WTC11 (cell line): ENCODE measurements at regions not wholly inside any gene's neighbourhood (a gene's known extent, or its start where the extent isn't known, plus 50 kb on each side); places are given as distances from the start of the nearest gene placed in this dataset.

Source experiments
- CREB1 ChIP-seq: sonication (generic); formaldehyde crosslinking; IDR thresholded peaks from 2 replicates; pipeline ENCODE4 v1.8.0; 2023; ENCODE audit warnings: mild to moderate bottlenecking, missing genetic modification reagents
- IRF2 ChIP-seq: sonication (generic); formaldehyde crosslinking; IDR thresholded peaks from 2 replicates; pipeline ENCODE4 v1.8.0; 2022; ENCODE audit warnings: low read depth, missing genetic modification reagents, borderline replicate concordance
- SMAD3 ChIP-seq: sonication (generic); formaldehyde crosslinking; IDR thresholded peaks from 2 replicates; pipeline ENCODE4 v1.8.0; 2022; ENCODE audit warnings: missing genetic modification reagents, mild to moderate bottlenecking, borderline replicate concordance
- TCF7 ChIP-seq: sonication (generic); formaldehyde crosslinking; IDR thresholded peaks from 2 replicates; pipeline ENCODE4 v1.8.0; 2022; ENCODE audit warnings: mild to moderate bottlenecking, low read depth, missing genetic modification reagents, moderate library complexity
- ZNF396 ChIP-seq: fragments of 250-450 bp; sonication (Bioruptor Pico); IDR thresholded peaks from 2 replicates; pipeline ENCODE4 v1.8.0; 2021; ENCODE audit warnings: mild to moderate bottlenecking, moderate library complexity, borderline replicate concordance
- TF ChIP-seq, protein P1 (sequence below): fragments of 200-600 bp; IDR thresholded peaks from 2 replicates; pipeline ENCODE4 v1.8.0; 2022; ENCODE audit warnings: antibody characterized with exemption
- TF ChIP-seq, protein P2 (sequence below): sonication (generic); formaldehyde crosslinking; IDR thresholded peaks from 2 replicates; pipeline ENCODE4 v1.8.0; 2022; ENCODE audit warnings: mild to moderate bottlenecking, missing genetic modification reagents

DNA sequence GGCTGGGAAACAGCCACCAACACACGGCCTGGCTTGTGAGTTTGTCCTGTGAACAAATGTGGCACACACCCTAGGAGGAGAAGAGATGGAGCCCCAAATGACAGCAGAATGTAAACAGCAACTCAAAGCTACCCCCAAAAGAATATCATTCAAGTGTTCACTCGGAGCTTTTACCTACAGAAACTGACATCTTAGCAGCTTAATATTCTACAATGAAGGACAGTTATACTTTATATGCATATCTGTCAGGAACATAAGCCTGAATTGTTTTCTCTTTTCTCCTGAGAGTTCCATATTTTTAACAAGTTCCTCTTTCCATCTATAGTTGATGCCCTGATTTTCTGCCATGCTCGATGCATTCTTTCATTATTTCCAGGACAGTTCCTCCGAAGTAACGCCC is 566.0 kb upstream of the MAP3K7 start:
- no peak for TF ChIP-seq IRF2 (CRISPR knock-in tag)
- TF ChIP-seq, protein P1, sequence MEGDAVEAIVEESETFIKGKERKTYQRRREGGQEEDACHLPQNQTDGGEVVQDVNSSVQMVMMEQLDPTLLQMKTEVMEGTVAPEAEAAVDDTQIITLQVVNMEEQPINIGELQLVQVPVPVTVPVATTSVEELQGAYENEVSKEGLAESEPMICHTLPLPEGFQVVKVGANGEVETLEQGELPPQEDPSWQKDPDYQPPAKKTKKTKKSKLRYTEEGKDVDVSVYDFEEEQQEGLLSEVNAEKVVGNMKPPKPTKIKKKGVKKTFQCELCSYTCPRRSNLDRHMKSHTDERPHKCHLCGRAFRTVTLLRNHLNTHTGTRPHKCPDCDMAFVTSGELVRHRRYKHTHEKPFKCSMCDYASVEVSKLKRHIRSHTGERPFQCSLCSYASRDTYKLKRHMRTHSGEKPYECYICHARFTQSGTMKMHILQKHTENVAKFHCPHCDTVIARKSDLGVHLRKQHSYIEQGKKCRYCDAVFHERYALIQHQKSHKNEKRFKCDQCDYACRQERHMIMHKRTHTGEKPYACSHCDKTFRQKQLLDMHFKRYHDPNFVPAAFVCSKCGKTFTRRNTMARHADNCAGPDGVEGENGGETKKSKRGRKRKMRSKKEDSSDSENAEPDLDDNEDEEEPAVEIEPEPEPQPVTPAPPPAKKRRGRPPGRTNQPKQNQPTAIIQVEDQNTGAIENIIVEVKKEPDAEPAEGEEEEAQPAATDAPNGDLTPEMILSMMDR: no peak
- TF ChIP-seq SMAD3 (CRISPR knock-in tag): no peak
- TF ChIP-seq TCF7 (CRISPR knock-in tag): no peak
- TF ChIP-seq, protein P2, sequence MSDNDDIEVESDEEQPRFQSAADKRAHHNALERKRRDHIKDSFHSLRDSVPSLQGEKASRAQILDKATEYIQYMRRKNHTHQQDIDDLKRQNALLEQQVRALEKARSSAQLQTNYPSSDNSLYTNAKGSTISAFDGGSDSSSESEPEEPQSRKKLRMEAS: no peak
- no peak for TF ChIP-seq ZNF396 (CRISPR knock-in tag)
- no peak for TF ChIP-seq CREB1 (CRISPR knock-in tag)
